Liver (tissue), 8 donors: ENCODE measurements at regions not wholly inside any gene's neighbourhood (a gene's known extent, or its start where the extent isn't known, plus 50 kb on each side); places are given as distances from the start of the nearest gene placed in this dataset.

Source experiments
- DNase-seq: peaks from one replicate; pipeline ENCODE4 v3.0.0-alpha.2; 2017; ENCODE audit warnings: low spot score
- H3K27ac ChIP-seq, 2 donors: one replicate each; pipeline ENCODE4 v1.7.0; 2013; ENCODE audit warnings: inconsistent platforms in 2 of 2, low read length in 2 of 2, control low read depth in 1 of 2, low read depth in 1 of 2, mild to moderate bottlenecking in 1 of 2
- H3K27me3 ChIP-seq, 4 donors: one replicate each; pipeline versions ENCODE4 v1.6.1 to v1.7.0; 2013; ENCODE audit warnings: low read length in 3 of 4, inconsistent platforms in 1 of 4, mild to moderate bottlenecking in 1 of 4, moderate library complexity in 1 of 4; ENCODE audit not compliant: control insufficient read depth in 4 of 4, insufficient read depth in 4 of 4
- H3K36me3 ChIP-seq, 4 donors: one replicate each; pipeline versions ENCODE4 v1.6.1 to v1.7.0; 2013; ENCODE audit warnings: low read length in 3 of 4, mild to moderate bottlenecking in 3 of 4, low read depth in 1 of 4, moderate library complexity in 1 of 4; ENCODE audit not compliant: control insufficient read depth in 4 of 4, insufficient read depth in 3 of 4
- H3K4me1 ChIP-seq, 4 donors: one replicate each; pipeline versions ENCODE4 v1.6.1 to v1.7.0; 2013; ENCODE audit warnings: low read length in 3 of 4, mild to moderate bottlenecking in 3 of 4, moderate library complexity in 1 of 4; ENCODE audit not compliant: control insufficient read depth in 4 of 4, insufficient read depth in 4 of 4
- H3K4me3 ChIP-seq, 3 donors: one replicate each; pipeline versions ENCODE4 v1.6.1 to v1.7.0; 2013; ENCODE audit warnings: low read length in 3 of 3, control low read depth in 1 of 3, low read depth in 1 of 3, mild to moderate bottlenecking in 1 of 3
- H3K9ac ChIP-seq, 2 donors: one replicate each; pipeline ENCODE4 v1.7.0; 2013; ENCODE audit warnings: low read length in 2 of 2, mild to moderate bottlenecking in 2 of 2, moderate library complexity in 2 of 2, control low read depth in 1 of 2, low read depth in 1 of 2
- H3K9me3 ChIP-seq, 4 donors: one replicate each; pipeline versions ENCODE4 v1.6.1 to v1.7.0; 2013; ENCODE audit warnings: low read length in 3 of 4; ENCODE audit not compliant: control insufficient read depth in 4 of 4
- EGR1 ChIP-seq, 2 donors: IDR thresholded peaks; 2 replicates each; pipeline ENCODE4 v1.6.1; 2016 to 2018; ENCODE audit warnings: antibody characterized with exemption in 2 of 2, low read depth in 2 of 2
- FOXA1 ChIP-seq: IDR thresholded peaks from 2 replicates; pipeline ENCODE4 v1.6.1; 2016; ENCODE audit warnings: antibody characterized with exemption
- FOXA2 ChIP-seq: IDR thresholded peaks from 2 replicates; pipeline ENCODE4 v1.6.1; 2016; ENCODE audit warnings: antibody characterized with exemption
- HNF4G ChIP-seq: IDR thresholded peaks from 2 replicates; pipeline ENCODE4 v1.6.1; 2016; ENCODE audit warnings: antibody characterized with exemption
- RAD21 ChIP-seq, 2 donors: IDR thresholded peaks; 2 replicates each; pipeline ENCODE4 v1.6.1; 2016; ENCODE audit warnings: antibody characterized with exemption in 2 of 2, mild to moderate bottlenecking in 2 of 2
- SP1 ChIP-seq: IDR thresholded peaks from 2 replicates; pipeline ENCODE4 v1.6.1; 2018; ENCODE audit warnings: antibody characterized with exemption, mild to moderate bottlenecking
- TAF1 ChIP-seq: conservative IDR thresholded peaks from 2 replicates; pipeline ENCODE4 v1.6.1; 2016; ENCODE audit warnings: antibody characterized with exemption, mild to moderate bottlenecking
- YY1 ChIP-seq: IDR thresholded peaks from 2 replicates; pipeline ENCODE4 v1.6.1; 2016; ENCODE audit warnings: antibody characterized with exemption, mild to moderate bottlenecking
- WGBS: extraction: QIAGEN DNeasy Blood & Tissue Kit; methylation state at CpG from one replicate; pipeline ENCODE4 v1.1.7; 2013; 5-methylcytosine and 5-hydroxymethylcytosine counted together
- TF ChIP-seq, protein P1 (sequence below): IDR thresholded peaks from 2 replicates; pipeline ENCODE4 v1.6.1; 2016; ENCODE audit warnings: antibody characterized with exemption
- TF ChIP-seq, protein P2 (sequence below): IDR thresholded peaks from 2 replicates; pipeline ENCODE4 v1.6.1; 2016; ENCODE audit warnings: antibody characterized with exemption, mild to moderate bottlenecking
- TF ChIP-seq, protein P3 (sequence below): fragments of 150-350 bp; IDR thresholded peaks from 2 replicates; pipeline ENCODE4 v1.5.1; 2017; ENCODE audit warnings: improper control_type of control experiment, low read depth, low read length; ENCODE audit not compliant: missing input control
- TF ChIP-seq, protein P4 (sequence below): IDR thresholded peaks from 2 replicates; pipeline ENCODE4 v1.6.1; 2016; ENCODE audit warnings: antibody characterized with exemption
- donor health status: healthy.
- donor health status: healthy.
- donor health status: healthy.
- donor health status: healthy.
- donor health status: healthy.

DNA sequence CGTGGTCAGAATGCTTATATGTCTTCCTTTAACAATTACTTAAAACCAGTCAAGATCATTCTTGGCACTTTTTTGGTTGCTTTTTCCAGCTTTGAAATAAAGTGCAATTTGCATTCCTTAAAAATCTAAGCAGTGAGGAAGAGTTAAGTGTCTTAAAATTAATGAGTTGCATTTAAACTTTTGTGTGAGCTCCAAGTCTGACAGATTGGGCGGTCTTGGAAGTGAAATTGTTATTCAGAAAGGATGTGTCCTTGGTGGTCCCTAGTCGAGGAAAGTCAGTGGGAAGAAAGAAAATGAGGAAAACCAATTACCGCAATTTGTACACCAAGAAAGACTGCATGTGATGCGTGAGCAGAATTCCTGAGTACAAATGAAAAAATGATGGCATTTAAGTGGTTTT lies 132.5 kb downstream of the HHIPL2 start:
- no peak overlapping the region for H3K9ac ChIP-seq

DNA sequence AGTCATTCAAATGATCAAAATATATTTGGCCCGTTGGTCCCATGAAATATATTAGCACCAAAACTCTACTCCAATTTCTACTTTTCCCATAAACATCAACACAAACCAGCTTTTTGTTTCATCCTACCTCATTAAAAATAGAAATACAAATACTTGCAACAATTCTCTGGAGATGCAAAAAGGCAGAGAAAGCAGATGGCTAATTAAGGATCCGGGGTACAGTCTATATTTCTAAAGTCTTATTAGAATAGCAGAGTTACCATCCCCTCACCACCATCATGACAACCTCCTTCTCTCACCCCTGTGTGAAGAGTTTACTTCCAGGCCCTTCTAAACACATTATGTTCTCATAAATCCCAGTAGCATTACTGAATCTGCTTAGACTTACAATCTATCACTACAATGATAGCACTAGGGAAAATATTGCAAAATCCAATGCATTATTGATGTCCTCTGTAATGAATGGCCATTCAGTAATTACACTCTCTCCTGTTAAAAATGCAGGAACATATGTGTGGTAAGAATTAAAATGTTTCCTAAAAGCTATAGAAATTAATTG lies 133.8 kb downstream of the HHIPL2 start:
- H3K9ac ChIP-seq, result no peak overlapping the region
- H3K4me1 ChIP-seq, result no peaks in the 10 kb centered on the region
- H3K9me3 ChIP-seq, result no peaks in the 10 kb centered on the region
- H3K36me3 ChIP-seq, result no peaks in the 10 kb centered on the region
- no peak overlapping the region for H3K27ac ChIP-seq
- H3K4me3 ChIP-seq, result no peak overlapping the region
- TF ChIP-seq FOXA2 (no peak), TAF1 (no peak), YY1 (no peak), SP1 (no peak), FOXA1 (no peak)
- TF ChIP-seq, protein P1, sequence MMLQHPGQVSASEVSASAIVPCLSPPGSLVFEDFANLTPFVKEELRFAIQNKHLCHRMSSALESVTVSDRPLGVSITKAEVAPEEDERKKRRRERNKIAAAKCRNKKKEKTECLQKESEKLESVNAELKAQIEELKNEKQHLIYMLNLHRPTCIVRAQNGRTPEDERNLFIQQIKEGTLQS, result no peak
- no peaks in the 10 kb centered on the region for H3K27me3 ChIP-seq
- 87% methylated on average over 2 of the region's 2 CpGs for WGBS
- no peak for DNase-seq

More for the DNA sequence above, 132.5 kb downstream of the HHIPL2 start:
- Histone ChIP-seq H3K27ac (no peak overlapping the region), H3K4me1 (no peaks in the 10 kb centered on the region), H3K27me3 (no peaks in the 10 kb centered on the region), H3K9me3 (no peaks in the 10 kb centered on the region), H3K4me3 (no peak overlapping the region), H3K36me3 (no peaks in the 10 kb centered on the region)
- TF ChIP-seq YY1 (no peak), HNF4G (no peak), RAD21 (IDR thresholded peaks at IDR 0.05) (no peak), EGR1 (IDR thresholded peaks at IDR 0.05; ENCODE audit: low read depth in 2 of 2) (no peak)
- TF ChIP-seq, protein P2, sequence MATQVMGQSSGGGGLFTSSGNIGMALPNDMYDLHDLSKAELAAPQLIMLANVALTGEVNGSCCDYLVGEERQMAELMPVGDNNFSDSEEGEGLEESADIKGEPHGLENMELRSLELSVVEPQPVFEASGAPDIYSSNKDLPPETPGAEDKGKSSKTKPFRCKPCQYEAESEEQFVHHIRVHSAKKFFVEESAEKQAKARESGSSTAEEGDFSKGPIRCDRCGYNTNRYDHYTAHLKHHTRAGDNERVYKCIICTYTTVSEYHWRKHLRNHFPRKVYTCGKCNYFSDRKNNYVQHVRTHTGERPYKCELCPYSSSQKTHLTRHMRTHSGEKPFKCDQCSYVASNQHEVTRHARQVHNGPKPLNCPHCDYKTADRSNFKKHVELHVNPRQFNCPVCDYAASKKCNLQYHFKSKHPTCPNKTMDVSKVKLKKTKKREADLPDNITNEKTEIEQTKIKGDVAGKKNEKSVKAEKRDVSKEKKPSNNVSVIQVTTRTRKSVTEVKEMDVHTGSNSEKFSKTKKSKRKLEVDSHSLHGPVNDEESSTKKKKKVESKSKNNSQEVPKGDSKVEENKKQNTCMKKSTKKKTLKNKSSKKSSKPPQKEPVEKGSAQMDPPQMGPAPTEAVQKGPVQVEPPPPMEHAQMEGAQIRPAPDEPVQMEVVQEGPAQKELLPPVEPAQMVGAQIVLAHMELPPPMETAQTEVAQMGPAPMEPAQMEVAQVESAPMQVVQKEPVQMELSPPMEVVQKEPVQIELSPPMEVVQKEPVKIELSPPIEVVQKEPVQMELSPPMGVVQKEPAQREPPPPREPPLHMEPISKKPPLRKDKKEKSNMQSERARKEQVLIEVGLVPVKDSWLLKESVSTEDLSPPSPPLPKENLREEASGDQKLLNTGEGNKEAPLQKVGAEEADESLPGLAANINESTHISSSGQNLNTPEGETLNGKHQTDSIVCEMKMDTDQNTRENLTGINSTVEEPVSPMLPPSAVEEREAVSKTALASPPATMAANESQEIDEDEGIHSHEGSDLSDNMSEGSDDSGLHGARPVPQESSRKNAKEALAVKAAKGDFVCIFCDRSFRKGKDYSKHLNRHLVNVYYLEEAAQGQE, result no peak
- TF ChIP-seq, protein P1, result no peak
- TF ChIP-seq, protein P3, sequence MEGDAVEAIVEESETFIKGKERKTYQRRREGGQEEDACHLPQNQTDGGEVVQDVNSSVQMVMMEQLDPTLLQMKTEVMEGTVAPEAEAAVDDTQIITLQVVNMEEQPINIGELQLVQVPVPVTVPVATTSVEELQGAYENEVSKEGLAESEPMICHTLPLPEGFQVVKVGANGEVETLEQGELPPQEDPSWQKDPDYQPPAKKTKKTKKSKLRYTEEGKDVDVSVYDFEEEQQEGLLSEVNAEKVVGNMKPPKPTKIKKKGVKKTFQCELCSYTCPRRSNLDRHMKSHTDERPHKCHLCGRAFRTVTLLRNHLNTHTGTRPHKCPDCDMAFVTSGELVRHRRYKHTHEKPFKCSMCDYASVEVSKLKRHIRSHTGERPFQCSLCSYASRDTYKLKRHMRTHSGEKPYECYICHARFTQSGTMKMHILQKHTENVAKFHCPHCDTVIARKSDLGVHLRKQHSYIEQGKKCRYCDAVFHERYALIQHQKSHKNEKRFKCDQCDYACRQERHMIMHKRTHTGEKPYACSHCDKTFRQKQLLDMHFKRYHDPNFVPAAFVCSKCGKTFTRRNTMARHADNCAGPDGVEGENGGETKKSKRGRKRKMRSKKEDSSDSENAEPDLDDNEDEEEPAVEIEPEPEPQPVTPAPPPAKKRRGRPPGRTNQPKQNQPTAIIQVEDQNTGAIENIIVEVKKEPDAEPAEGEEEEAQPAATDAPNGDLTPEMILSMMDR, result no peak
- WGBS, result 82% methylated on average over 5 of the region's 5 CpGs
- DNase-seq, result no peak

DNA sequence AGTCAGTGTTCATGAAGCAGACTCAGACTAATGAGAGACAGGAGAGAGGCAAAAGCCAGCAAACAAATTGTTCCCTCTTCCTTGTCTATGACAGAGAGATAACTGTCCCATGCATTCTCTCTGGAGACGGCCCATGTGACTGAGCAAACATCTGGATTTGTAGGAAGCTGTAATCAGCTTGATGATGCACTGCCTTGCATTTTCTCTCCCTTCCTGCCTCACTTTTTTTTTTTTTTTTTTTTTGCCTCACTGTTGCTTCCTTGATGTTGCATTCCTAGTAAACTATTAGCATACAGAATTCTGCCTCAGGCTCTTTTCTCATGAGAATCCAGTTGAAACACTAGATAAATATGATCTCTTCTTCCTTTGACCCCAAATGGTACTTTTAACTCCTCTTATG lies 134.5 kb downstream of the HHIPL2 start:
- H3K36me3 ChIP-seq, result no peaks in the 10 kb centered on the region
- no peaks in the 10 kb centered on the region for H3K27me3 ChIP-seq
- no peak overlapping the region for H3K27ac ChIP-seq
- WGBS, result 28% methylated on average over 1 of the region's 1 CpG
- no peak for DNase-seq
- H3K9ac ChIP-seq, result no peak overlapping the region
- H3K4me3 ChIP-seq, result no peak overlapping the region
- TF ChIP-seq, protein P4, sequence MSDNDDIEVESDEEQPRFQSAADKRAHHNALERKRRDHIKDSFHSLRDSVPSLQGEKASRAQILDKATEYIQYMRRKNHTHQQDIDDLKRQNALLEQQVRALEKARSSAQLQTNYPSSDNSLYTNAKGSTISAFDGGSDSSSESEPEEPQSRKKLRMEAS, result no peak
- no peak for TF ChIP-seq SP1
- no peak for TF ChIP-seq EGR1 (IDR thresholded peaks at IDR 0.05; ENCODE audit: low read depth in 2 of 2)
- TF ChIP-seq FOXA1, result no peak
- no peaks in the 10 kb centered on the region for H3K9me3 ChIP-seq
- H3K4me1 ChIP-seq, result no peaks in the 10 kb centered on the region
